Bronchial epithelial cell (primary cell): ENCODE measurements at regions not wholly inside any gene's neighbourhood (a gene's known extent, or its start where the extent isn't known, plus 50 kb on each side); places are given as distances from the start of the nearest gene placed in this dataset.
A peak's percentile ranks its signal among the peaks of the same experiment; 100 is the strongest.

Experiments used
- DNase-seq: peaks from one replicate; pipeline ENCODE4 v3.0.0-alpha.2; 2010; ENCODE audit warnings: low read depth
- FAIRE-seq: peaks from 2 replicates; lab custom pipeline; 2011; peaks lifted over from hg19 to GRCh38; lab: Jason Lieb, UNC
- H3K27me3 ChIP-seq: 2 replicates; pipeline ENCODE4 v1.5.1; 2011; ENCODE audit warnings: low read length; ENCODE audit not compliant: control insufficient read depth, insufficient read depth
- H3K36me3 ChIP-seq: 2 replicates; pipeline ENCODE4 v1.5.1; 2011; ENCODE audit warnings: low read length; ENCODE audit not compliant: control insufficient read depth, insufficient read depth
- H3K4me3 ChIP-seq: 2 replicates; pipeline ENCODE4 v1.5.1; 2011; ENCODE audit warnings: mild to moderate bottlenecking, low read depth, low read length, control low read depth
- TF ChIP-seq, protein P1 (sequence below): IDR thresholded peaks from 2 replicates; pipeline ENCODE4 v1.5.1; 2011; ENCODE audit warnings: mild to moderate bottlenecking, moderate library complexity, low read length, control low read depth, inconsistent platforms; ENCODE audit not compliant: insufficient read depth, severe bottlenecking

DNA sequence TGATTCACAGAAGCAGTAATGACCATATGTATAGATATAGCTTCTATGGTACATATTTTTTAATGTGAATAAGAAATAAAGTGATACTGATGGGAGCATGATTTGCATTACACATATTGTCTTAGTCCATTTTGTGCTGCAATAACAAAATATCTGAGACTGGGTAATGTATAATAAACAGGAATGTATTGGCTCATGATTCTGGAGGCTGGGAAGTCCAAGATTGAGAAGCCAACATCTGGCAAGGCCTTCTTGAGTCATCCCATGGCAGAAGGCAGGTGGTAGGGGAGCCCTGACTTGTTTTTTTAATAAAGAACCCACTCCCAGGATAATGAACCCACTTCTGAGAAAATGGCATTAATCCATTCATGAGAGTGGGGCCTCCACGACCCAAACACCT, 185.6 kb upstream of the RREB1 start:
- H3K36me3 ChIP-seq: no peaks in the 10 kb centered on the region
- no peak overlapping the region for H3K4me3 ChIP-seq
- FAIRE-seq (no peak), DNase-seq (no peak)
- TF ChIP-seq, protein P1, sequence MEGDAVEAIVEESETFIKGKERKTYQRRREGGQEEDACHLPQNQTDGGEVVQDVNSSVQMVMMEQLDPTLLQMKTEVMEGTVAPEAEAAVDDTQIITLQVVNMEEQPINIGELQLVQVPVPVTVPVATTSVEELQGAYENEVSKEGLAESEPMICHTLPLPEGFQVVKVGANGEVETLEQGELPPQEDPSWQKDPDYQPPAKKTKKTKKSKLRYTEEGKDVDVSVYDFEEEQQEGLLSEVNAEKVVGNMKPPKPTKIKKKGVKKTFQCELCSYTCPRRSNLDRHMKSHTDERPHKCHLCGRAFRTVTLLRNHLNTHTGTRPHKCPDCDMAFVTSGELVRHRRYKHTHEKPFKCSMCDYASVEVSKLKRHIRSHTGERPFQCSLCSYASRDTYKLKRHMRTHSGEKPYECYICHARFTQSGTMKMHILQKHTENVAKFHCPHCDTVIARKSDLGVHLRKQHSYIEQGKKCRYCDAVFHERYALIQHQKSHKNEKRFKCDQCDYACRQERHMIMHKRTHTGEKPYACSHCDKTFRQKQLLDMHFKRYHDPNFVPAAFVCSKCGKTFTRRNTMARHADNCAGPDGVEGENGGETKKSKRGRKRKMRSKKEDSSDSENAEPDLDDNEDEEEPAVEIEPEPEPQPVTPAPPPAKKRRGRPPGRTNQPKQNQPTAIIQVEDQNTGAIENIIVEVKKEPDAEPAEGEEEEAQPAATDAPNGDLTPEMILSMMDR: no peak
- no peaks in the 10 kb centered on the region for H3K27me3 ChIP-seq

DNA sequence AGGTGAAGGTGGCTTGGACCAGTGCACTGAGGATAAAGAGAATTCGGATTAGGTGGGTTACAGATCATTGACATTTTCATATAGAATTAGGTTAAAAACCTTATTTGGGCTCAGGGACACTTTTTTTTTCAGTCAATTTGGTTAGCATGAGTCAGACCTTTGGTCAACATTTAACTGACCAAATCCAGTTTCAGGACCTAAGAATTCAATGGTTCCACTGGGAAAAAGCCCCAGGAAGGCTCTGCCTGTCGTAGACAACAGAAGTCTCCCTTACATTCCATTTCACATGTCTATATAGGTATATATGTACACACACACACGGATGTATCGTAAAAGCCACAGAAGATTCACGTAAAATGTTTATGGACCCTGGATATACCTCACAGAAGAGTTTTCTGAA, 184.2 kb upstream of the RREB1 start:
- no peak for FAIRE-seq
- Histone ChIP-seq H3K4me3 (no peak overlapping the region), H3K27me3 (no peaks in the 10 kb centered on the region), H3K36me3 (no peaks in the 10 kb centered on the region)
- DNase-seq: no peak
- TF ChIP-seq, protein P1: no peak

DNA sequence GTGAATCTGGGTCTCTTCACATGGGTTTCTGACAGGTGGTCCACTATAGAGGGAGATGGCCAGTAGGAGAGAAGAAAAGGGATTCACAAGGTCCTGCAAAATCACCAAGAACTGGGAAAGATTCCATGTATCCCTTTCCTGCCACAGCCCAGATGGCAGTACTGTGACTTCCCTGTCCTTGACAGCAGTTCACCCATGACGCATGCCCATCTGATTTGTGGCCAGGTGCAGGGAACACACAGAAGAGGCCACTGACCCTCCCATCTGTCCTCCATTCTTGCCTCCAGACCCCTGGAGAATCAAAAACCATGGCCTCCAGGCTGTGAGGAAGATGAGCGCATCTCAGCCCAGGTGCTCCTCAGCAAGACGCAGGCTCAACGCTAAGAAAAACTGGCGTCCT, 183.1 kb upstream of the RREB1 start:
- Histone ChIP-seq H3K4me3 (no peak overlapping the region), H3K27me3 (no peaks in the 10 kb centered on the region), H3K36me3 (no peaks in the 10 kb centered on the region)
- DNase-seq (no peak), FAIRE-seq (no peak)
- TF ChIP-seq, protein P1: no peak

DNA sequence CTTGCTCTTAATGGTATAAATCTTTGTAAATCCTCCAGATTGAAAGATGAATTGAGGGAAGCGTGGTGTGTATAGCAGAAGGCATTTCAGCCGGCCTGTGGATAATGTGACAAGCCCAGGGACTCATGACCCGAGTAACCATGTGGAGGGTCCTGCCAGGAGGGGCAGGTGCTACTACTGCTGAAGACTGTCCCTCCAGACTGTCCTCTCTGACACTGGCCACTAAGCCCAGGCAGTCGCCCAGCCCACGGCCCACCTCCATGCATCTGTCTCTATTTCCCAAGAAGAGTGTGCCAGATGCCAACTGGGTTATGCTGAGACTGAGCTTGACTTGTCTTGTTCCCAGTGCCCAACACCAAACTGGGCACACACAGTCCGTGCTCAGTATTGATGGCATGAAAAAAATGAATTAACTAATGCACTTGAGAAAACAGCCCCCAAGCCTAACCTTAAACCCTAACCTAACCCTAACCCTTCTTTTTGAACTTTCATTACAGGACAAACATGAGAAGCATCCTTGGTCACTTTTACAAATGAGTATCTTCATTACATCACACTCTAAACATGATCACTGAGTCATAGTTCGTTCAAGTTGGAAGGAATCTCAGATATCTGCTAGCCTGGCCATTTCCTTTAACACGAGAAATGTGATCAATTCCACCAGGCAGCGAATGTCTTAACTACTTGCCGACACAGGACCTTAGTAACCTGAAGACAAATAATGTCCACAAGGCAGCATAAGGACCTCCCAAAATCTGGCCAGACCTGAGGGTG, 182.2 kb upstream of the RREB1 start:
- H3K4me3 ChIP-seq: no peak overlapping the region
- peak; percentile 54 for DNase-seq
- TF ChIP-seq, protein P1: no peak
- no peaks in the 10 kb centered on the region for H3K36me3 ChIP-seq
- no peaks in the 10 kb centered on the region for H3K27me3 ChIP-seq
- FAIRE-seq: no peak

DNA sequence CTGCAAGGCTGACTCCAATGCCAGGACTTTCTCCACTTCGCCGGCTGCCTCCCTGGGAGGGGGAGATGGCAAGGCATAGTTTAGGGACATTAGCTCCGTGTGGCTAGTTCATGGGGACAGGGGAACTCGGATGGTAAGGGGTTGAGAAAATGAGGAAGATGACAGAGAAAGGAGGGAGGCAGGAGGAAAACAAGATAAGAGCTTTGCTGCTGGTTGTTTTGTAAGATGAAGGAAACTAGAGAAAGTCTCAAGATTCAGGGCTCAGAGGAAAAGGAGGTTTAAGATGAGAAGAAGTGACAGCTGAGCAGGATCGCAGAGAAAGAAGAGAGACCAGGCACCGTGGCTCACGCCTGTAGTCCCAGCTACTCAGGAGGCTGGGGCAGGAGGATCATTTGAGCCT, 180.9 kb upstream of the RREB1 start:
- H3K4me3 ChIP-seq: no peak overlapping the region
- H3K27me3 ChIP-seq: no peaks in the 10 kb centered on the region
- TF ChIP-seq, protein P1: no peak
- no peaks in the 10 kb centered on the region for H3K36me3 ChIP-seq
- no peak for FAIRE-seq
- no peak for DNase-seq
